Activated T-cell treated with anti-CD3 and anti-CD28 coated beads for 48 hours (primary cell): ENCODE measurements at regions not wholly inside any gene's neighbourhood (a gene's known extent, or its start where the extent isn't known, plus 50 kb on each side); places are given as distances from the start of the nearest gene placed in this dataset.

Source experiments
- DNase-seq: peaks from one replicate; pipeline ENCODE4 v3.0.0-alpha.2; 2020; ENCODE audit warnings: low read depth

DNA sequence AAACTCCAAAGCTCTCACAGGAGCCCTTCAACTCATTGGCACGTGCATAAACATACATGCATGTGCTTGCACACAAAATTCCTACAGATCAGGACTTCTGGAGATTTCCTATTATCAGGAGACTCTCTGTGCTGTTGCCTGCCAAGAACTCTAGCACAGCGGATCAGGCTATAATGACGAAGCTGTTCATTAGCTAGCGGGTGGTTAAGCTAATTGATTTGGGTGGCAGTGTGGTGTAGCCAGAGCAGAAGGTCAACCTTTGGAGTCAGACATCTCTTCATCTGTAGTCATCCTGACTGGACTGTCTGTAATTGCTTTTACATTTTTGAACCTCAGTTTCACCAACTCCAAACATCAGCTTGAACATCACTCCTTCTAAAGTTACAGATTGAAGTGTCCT lies 69.0 kb downstream of the KIF2B start:
- no peak for DNase-seq

DNA sequence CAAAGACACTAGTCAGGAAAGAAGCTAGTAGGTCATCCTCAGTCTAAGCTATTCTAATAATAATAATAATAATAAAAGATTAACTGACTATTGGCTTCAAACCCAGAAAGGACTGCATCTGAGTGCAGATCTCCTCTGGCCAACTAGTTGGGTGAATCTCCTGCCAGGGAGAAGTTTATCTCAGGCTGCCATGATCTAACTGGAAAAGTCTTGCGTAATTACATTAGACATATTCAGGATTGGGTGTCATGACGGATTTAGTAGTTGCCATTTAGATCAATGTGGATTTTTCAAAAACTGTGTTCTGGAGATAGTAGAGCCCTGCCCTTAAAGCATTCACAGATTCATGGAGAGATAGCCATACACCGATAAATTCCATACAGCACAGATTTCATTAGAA lies 69.5 kb downstream of the KIF2B start:
- DNase-seq = no peak

DNA sequence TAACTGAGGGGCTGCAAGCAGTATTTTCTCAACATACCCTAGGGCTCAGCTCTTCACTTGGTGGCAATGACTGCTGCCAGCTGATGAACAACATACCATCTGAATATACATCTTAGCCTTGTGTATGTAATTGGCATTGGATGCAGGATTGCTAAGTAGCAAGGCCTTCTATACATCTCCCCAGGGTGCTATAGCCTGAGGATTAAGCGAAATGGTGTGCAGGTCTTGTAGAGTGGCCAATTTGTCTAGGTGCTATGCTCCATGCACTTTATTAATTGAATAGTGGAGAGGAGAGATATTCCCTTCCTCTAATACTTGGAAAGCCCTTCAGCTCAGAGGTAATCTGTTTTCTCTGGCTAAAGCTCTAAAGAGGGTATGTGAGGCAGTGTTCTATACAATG lies 71.9 kb downstream of the KIF2B start:
- DNase-seq = no peak

DNA sequence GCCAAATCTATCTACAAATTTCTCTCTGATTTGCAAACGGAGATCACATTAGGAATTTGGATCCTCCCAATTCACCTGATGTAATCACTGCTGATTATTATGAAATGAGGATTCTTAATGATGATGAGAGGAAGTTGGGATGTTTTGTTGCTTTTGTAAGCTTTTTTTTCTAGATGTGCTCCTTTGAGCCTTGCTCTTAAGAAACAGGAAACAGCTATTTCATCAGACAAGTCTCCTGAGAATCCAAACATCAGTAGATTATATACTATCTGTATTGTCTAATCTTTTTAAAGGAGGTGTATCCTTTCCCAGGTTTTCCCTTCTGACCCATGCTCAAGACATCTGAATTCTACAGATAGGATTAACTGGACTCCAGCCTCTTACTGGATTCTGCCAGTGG lies 73.3 kb downstream of the KIF2B start:
- DNase-seq = no peak

DNA sequence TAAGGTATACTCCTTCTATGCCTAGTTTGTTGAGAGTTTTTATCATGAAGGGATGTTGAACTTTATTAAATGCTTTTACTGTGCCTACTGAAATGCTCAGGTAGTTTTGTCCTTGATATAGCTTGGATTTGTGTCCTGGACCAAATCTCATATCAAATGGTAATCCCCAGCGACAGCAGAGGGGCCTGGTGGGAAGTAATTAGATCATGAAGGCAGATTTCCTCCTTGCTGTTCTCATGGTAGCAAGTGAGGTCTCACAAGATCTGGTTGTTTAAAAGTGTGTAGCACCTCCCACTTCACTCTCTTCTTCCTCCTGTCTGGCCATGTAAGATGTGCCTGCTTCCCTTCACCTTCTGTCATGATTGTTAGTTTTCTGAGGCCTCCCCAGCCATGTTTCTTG lies 78.2 kb downstream of the KIF2B start:
- DNase-seq = no peak

DNA sequence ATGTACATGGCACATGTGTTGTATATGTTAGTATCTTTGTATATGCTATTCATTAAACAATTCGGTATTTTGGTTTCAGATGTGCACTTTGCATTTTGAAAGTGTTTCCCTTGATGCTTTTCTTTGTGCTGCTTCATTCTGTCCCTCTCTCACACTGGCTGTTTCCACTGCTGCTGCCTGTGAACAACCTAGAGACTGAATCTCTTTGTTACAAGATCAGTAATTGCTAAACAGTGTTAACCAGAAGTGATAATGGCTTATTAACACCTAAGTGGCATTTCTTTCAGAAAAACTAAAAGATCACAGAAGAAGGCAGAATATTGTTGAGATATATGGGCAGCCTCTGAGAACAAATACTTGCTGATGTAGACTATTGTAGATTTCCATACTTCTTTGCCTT lies 84.7 kb downstream of the KIF2B start:
- no peak for DNase-seq

DNA sequence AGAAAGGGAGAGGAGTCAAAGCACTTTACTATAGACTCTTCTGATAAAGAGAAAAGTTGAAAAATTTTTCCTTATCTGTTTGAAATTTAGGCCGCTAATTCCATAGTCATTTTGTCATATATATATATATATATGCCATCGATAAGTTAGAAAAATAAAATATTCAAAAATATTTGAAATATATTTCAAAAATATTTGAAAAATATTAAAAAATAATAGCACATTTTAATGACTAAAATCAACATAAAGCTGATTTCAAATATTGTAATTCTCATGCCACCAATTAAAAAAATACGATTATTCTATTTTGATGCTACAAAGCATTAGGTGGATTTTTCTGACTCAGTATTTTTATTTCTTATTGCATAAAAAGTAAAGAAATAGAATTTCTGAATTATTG lies 87.1 kb downstream of the KIF2B start:
- DNase-seq = no peak

DNA sequence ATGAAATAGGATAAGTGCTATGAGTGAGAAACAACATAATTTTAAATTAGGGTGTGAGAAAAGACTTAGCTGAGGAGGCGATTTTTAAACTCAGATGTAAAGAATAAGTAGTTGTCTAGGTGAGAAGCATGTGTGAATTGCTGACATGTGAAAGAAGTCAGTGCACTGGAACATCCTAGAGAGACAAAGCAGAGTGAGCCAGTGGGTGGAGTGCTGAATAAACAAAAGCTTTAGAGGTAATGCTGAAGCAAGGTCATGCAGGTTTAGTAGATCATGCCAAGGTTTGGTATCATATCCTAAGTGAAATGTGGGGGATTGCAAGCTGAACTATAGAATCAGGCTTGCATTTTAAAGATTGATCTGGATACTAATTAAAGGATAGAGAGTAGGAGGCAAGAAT lies 89.4 kb downstream of the KIF2B start:
- no peak for DNase-seq

DNA sequence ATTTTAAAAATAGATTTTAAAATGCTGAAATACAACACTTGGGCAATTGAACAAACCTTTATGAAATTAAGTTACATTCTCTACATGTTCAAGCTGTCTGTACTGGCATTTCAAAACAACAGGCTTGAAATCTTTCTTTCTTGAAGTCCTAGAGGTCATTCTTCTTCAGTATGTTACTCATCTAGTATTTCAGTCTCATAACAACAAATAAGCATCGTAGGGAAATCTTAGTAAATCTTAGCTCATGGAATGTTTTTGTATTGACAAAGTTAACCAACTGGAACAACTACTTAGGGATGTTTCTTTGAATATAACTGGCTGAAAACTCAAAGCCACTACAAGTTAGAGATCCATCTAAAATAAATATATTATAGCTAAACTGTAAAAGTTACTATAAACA lies 96.6 kb downstream of the KIF2B start:
- no peak for DNase-seq

DNA sequence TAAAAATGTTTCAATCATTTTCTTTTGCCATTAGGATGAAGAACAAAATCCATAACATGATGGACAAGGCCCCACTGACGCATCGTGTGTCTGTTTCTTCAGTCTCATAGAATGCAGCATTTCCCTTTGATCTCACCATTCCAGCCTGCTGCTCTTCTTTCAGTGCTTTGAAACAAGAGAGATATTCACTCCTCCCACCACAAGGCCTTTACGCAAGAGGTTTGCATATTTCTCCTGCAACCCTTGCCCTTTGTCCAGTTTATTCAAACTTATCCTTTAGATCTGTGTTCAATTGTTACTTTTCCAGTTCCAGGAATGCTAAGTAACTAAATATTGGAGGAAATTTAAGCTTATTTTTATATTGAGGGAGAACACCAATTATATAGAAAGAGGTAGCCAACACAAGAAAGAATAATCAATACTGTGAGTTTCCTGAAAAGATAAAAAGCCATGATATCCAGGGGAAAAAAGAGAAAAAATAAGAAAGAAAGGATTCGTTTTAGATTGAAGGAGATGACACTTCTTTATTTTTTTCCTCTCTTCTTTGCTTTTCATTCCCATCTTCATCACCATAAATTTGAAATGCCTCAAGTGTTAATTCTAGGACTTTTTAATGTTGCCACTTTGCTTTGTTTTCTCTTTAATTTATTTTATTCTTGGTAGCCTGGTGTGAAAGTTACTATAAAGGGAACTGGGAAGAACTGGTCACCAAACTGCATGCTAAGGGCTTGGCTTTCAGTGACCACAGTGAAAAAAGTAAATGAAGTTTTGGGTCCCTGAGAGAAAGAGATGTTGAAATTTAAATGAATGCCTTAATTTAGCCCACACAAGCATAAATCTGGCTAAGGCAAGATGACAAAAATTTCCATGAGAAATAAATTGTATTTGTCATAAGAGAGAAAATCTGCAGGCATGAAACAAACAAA lies 102.1 kb downstream of the KIF2B start:
- DNase-seq = no peak

DNA sequence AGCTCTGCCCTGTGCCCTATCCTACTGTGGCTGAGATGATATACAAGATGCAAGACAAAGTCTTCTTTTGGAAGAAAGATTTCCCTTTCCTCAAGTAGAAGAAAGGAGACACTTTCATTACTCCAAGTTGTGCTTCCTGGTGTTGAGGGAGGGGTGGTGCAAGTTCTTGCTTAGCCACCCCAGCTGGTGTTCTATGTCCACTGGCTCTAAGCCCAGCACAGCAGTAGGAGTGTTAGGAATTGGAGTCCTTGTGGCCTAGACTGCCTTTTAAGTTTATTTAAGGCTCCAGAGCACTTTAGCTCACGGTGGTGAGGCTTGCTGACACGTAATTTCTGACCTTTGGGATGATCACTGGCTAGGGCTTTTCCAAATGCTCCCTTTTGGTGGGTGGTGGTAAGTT lies 109.7 kb downstream of the KIF2B start:
- DNase-seq = no peak

DNA sequence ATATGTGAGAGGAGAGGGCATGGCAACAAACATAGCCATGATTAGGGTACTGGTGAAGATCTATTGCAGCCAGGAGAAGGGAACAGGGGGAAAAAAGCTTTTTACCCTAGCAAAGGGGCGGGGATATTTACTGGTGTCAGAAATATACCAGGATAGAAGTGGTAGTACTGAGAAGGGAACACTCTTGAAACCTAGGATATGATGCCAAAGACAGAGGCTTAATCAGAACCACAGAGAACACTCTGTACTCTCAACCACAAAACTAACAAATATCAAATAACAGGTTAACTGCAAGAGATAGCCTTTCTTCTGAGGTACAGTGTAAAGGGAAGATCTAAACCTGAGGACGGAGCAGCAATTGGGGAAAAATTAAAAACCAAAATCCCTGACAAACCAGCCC lies 112.2 kb downstream of the KIF2B start:
- no peak for DNase-seq

DNA sequence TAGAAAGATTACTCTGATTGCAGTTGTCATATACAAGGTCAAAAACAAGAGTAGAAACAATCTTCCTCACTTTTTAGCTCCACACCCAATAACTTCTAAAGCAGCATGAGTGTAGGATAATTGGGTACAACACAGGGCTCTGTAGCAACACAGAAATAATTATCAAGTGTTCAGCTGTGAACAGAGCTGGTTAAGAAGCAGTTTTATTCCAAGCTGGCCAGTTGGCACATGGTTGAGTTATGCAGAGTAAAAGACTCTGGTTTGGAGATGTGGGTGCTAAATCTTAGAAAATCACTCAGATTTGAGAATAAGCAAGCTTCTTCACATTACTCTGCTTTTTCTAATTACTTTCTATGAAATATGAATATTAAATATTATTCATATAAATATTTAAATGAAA lies 118.5 kb downstream of the KIF2B start:
- no peak for DNase-seq

DNA sequence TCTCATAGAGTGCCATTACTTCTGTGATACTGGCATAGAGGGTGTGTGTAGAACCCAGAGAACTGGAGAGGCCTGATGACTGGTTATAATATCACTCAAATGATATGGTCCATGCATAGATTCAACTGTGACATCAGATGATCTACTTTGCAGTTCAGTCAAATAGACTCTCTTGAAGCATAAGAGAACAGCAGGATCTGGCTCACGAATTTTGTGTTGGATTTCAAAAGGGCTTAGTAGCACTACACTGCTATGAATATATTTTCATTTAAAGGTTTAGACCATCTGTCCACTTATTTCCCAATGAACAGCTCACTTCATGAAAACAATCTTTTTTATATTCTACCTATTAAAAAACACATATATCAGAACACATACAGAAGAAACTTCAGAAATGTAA lies 119.7 kb downstream of the KIF2B start:
- DNase-seq = no peak

DNA sequence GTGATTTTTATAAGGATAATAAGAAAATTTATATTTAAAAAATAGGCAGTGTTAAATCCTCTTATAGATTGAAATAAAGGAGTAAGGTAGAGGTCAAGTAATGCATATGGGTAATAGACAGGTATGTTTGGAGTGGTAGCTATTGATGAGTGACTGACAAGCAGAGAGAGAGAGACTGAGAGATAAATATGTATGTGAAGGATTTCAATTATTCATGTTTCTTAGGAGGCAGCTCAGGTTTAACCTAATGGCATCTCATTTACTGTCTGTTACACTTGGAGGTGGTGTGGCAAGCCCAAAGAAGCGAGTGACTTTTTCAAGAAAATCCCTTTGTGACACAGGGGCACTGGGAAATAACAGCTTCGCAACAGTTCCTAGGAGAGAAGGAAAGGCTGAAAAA lies 120.2 kb downstream of the KIF2B start:
- no peak for DNase-seq

DNA sequence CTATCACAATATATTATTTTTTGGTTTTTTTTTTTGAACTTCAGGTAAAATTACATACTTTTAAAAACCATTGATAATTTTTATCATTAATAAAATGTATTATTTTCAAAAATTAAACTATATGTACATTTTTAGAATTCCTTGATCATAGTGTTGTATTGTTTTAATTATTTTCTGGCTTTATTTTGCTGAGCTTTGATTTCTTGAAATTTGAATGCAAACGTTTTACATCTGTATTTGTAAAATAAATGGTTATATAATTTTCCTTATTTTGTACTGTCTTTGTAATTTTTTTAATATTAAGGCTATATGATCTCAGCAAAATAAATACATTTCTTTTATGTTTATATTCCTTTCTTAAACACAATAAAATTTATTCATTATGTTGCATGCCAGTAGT lies 125.6 kb downstream of the KIF2B start:
- no peak for DNase-seq

DNA sequence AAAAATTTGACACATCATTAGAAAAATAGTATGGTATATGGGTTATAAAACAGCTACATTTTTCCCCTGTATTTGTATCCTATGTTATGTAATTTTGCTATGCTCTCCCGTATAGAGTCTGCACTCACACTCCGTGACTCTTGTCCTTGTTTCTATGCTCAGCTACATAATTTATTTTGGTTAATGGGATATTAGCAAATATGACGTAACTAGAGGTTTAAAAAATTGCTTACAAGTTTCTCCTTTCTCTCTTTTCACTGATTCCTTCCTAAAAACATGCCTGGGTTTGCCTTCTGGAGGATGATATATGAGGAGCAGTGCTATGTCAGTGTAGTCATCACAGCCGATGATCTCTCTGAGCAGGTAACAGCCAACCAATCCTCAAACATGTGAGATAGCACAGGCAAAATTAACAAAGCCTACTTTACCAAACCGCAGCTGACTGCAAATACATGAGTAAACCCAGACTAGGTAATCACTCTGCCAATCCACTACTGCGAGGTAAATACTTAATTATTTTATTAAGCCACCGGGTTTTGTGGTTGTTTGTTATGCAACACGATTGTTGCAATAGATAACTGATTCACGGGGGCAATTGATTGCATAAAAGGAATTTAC lies 126.9 kb downstream of the KIF2B start:
- DNase-seq = no peak

DNA sequence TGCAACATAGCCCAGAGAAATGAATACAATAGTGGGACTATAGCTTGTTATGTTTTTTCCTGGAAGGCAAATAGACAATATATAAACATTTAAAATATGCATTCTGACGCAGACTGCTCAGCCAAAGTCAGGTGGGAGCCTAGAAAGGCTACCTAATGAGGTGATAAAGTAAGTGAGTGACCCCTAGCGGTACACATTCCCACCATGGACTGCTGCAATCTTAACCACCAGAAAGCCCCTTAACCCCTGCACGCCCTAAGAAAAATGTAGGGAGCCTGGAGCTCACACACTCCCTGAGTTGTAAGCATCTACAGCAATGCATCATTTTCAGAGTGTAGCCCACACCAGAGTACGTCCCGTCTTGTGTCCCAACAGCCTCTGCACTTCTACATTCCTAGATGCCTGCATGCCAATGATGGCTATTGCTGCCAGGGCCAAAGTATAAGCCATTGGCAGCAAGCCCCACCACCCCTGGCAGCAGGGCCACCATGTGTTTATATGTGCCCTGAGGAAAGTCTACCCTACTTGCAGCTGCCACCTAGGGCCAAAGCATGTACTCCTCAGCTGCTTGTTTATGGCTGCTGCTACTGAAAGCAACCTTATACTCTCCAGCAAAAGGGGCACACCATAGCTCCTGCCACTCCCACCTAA lies 127.6 kb downstream of the KIF2B start:
- no peak for DNase-seq

DNA sequence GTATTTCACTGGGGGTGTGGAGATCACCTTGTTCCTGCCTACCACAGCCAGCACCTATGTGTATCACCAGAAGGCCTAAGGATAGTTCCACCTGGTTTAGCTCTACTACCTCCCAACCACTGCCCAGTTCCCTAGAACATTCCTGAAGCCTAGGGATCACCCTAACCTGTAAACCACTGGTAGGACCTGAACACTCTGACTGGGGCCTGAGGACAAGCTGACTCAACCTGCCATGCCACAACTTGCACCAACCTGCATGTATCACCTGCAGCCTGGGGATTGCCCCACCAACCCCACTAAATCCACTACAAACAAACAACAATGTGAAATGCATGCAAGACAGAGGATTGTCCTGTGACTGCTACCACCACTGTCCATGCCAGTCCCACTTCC lies 128.1 kb downstream of the KIF2B start:
- no peak for DNase-seq

DNA sequence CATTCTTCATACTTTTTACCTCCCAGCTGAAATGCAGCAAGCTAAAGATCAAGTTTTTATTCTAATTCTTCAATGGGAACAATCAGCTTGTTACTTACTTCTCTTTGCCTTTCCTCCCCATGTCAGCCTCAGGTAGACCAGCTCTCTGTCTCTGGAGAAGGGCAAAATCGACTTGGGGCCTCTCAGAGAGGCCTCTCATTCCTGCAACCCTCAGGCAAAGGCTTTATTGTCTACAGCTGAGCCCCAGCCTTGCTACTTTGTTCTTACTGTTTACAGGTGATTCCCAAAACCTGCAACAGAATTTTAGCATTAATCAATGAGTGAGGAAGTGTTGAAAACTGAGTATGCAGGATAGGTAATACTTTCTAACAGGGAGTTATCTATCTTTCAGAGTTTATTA lies 148.6 kb downstream of the KIF2B start:
- no peak for DNase-seq

DNA sequence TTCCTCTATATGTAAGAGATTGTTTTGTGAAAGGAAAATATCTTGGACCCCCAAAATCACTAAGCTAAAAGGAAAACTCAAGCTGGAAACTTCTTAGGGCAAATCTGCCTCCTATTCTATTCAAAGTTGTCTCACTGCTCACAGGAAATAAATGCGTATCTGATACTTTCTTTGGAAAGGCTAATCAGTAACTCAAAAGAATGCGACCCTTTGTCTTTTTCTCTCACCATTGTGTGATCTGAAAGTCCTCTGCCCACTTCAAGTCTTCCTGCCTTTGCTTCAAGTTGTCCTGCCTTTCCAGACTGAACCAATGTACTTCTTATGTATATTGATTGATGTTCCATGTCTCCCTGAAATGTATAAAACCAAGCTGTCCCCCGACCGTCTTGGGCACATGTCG lies 157.3 kb downstream of the KIF2B start:
- no peak for DNase-seq

DNA sequence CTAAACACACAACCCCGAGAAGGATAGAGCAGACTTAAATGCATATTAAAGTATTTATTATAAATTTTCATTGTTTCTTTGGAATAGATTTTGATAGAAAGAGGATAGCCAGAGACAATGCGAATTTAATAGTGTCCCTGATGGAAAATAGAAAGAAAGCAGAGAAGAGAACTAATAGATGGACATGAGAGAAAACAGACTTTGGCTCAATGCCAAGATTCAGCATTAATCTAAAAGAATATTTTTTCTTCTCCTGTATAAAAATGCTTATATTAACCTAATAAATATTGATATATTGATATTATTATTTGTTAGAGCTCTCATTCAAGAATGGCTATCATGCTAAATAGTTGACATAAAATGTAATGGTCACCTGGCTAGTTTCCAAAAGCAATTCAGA lies 173.4 kb downstream of the KIF2B start:
- no peak for DNase-seq

DNA sequence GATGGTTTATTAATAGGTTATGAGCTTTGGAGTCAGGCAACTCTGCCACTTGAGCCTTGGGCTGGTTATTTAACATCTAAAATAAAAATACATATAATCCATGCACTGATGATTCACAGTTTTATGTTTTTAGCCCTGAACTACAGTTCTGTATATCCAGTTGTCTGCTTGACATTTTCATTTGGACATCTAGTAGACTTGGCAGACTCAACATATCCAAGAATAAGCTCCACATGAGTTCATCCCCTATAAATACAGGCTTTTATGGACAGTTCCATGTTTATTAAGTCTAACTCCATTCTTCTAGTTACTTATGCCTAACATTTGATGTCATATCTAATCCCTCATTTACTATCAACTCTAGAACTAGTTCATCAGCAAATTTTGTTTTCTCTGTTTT lies 174.2 kb downstream of the KIF2B start:
- DNase-seq = no peak
